ENCODE measurements at regions not wholly inside any gene's neighbourhood (a gene's known extent, or its start where the extent isn't known, plus 50 kb on each side); places are given as distances from the start of the nearest gene placed in this dataset.

GRCh38 chr9:73680831-73681230, 529.2 kb downstream of the ANXA1 start:
- DNase-seq (ENCODE audit: low spot score in 2 of 2, unreplicated experiment in 2 of 2), result no peak
- peaks cover 21% of the 10 kb centered on the region for H3K9me3 Mint-ChIP-seq
- no peak overlapping the region for H3K27ac Mint-ChIP-seq

GRCh38 chr9:73682789-73683188, 531.1 kb downstream of the ANXA1 start:
- Mint-ChIP-seq H3K4me1 (no peaks in the 10 kb centered on the region), H3K9me3 (peaks cover 21% of the 10 kb centered on the region), H3K27ac (no peak overlapping the region), H3K27me3 (ENCODE audit: low read depth) (no peaks in the 10 kb centered on the region), H3K36me3 (peaks cover 6% of the 10 kb centered on the region), H3K4me3 (no peak overlapping the region)
- no peak for TF ChIP-seq CTCF (IDR thresholded peaks at IDR 0.05; ENCODE audit: unreplicated experiment)
- DNase-seq (ENCODE audit: low spot score in 2 of 2, unreplicated experiment in 2 of 2), result no peak

More at GRCh38 chr9:73680831-73681230, 529.2 kb downstream of the ANXA1 start:
- Mint-ChIP-seq H3K4me3 (no peak overlapping the region), H3K4me1 (no peaks in the 10 kb centered on the region), H3K36me3 (peaks cover 6% of the 10 kb centered on the region), H3K27me3 (ENCODE audit: low read depth) (no peaks in the 10 kb centered on the region)
- no peak for TF ChIP-seq CTCF (IDR thresholded peaks at IDR 0.05; ENCODE audit: unreplicated experiment)

- H3K27ac Mint-ChIP-seq, result no peak overlapping the region
- no peak for TF ChIP-seq CTCF (IDR thresholded peaks at IDR 0.05; ENCODE audit: unreplicated experiment)
- H3K4me3 Mint-ChIP-seq, result no peak overlapping the region
- H3K27me3 Mint-ChIP-seq (ENCODE audit: low read depth), result no peaks in the 10 kb centered on the region
- no peaks in the 10 kb centered on the region for H3K4me1 Mint-ChIP-seq
- peaks cover 6% of the 10 kb centered on the region for H3K36me3 Mint-ChIP-seq
- H3K9me3 Mint-ChIP-seq, result peaks cover 21% of the 10 kb centered on the region
- no peak for DNase-seq (ENCODE audit: low spot score in 2 of 2, unreplicated experiment in 2 of 2)
Observed at GRCh38 chr9:73683862-73684591, 532.4 kb downstream of the ANXA1 start.

- H3K27ac Mint-ChIP-seq, result no peak overlapping the region
Observed at GRCh38 chr9:73684601-73685000, 532.9 kb downstream of the ANXA1 start.

GRCh38 chr9:73685786-73686185, 534.1 kb downstream of the ANXA1 start:
- Mint-ChIP-seq H3K4me3 (no peak overlapping the region), H3K9me3 (peaks cover 21% of the 10 kb centered on the region), H3K27ac (no peak overlapping the region), H3K36me3 (peaks cover 6% of the 10 kb centered on the region), H3K4me1 (no peaks in the 10 kb centered on the region), H3K27me3 (ENCODE audit: low read depth) (no peaks in the 10 kb centered on the region)
- no peak for DNase-seq (ENCODE audit: low spot score in 2 of 2, unreplicated experiment in 2 of 2)
- TF ChIP-seq CTCF (IDR thresholded peaks at IDR 0.05; ENCODE audit: unreplicated experiment), result no peak

More at GRCh38 chr9:73684601-73685000, 532.9 kb downstream of the ANXA1 start:
- Mint-ChIP-seq H3K36me3 (peaks cover 6% of the 10 kb centered on the region), H3K9me3 (peaks cover 21% of the 10 kb centered on the region), H3K4me1 (no peaks in the 10 kb centered on the region), H3K4me3 (no peak overlapping the region), H3K27me3 (ENCODE audit: low read depth) (no peaks in the 10 kb centered on the region)
- no peak for TF ChIP-seq CTCF (IDR thresholded peaks at IDR 0.05; ENCODE audit: unreplicated experiment)
- no peak for DNase-seq (ENCODE audit: low spot score in 2 of 2, unreplicated experiment in 2 of 2)
